ENCODE measurements at regions not wholly inside any gene's neighbourhood (a gene's known extent, or its start where the extent isn't known, plus 50 kb on each side); places are given as distances from the start of the nearest gene placed in this dataset.

DNA sequence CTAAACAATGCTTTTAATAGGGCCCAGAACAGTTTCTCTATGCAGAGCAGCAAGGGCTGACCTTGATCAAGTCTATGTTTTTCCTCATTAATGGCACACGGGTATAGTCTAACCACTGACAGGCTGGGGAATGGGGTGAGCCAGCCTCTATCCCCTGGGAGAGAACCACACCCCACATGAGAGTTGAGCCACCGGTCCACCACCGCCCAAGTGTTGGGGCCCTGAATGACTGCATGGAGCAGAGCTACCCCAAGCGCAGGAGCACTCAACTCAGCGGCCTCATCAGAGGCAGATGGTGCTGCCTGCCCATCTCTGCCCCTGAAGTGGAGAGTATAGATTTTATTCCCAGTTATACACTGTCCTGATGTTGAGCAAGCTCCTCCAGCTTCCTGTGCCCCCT lies 247.9 kb upstream of the IRX1 start:
- TF ChIP-seq, protein P1, sequence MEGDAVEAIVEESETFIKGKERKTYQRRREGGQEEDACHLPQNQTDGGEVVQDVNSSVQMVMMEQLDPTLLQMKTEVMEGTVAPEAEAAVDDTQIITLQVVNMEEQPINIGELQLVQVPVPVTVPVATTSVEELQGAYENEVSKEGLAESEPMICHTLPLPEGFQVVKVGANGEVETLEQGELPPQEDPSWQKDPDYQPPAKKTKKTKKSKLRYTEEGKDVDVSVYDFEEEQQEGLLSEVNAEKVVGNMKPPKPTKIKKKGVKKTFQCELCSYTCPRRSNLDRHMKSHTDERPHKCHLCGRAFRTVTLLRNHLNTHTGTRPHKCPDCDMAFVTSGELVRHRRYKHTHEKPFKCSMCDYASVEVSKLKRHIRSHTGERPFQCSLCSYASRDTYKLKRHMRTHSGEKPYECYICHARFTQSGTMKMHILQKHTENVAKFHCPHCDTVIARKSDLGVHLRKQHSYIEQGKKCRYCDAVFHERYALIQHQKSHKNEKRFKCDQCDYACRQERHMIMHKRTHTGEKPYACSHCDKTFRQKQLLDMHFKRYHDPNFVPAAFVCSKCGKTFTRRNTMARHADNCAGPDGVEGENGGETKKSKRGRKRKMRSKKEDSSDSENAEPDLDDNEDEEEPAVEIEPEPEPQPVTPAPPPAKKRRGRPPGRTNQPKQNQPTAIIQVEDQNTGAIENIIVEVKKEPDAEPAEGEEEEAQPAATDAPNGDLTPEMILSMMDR (IDR thresholded peaks at IDR 0.05): no peak
- TF ChIP-seq PBX3 (IDR thresholded peaks at IDR 0.05): no peak

Data from A549 (cell line).